GM04503 (cell line): ENCODE measurements at regions not wholly inside any gene's neighbourhood (a gene's known extent, or its start where the extent isn't known, plus 50 kb on each side); places are given as distances from the start of the nearest gene placed in this dataset.

Experiments
- DNase-seq: peaks from one replicate; pipeline ENCODE4 v3.0.0-alpha.2; 2012; ENCODE audit warnings: low read depth

DNA sequence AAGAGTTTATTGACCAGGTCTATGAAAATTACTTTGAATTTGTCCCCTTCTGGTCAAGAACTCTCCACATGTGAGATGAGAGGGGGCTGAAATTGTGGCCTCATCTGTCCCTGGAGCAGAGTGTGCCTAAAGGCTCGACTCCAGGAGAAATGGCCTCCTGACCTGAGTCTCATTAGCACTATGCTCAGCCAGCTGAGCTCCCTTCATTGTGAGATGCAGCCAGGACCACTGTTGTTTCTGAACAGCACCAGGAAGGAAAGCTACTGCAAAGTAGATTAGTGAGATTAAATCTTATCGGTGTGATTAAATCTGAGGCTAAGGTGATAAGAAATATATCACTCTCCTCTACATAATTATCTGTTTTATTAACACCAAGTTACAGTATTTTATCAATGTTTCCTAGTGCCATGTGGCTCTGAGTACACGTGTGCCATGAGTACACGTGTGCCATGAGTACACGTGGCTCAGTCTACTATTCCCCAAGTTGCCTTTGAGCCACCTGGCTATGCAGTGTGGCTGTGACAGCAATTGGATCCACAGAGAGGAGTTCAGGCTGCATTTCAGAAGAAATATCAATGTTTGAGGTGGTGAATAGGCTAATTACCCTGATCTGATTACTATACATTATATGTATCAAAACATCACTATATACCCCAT lies 126.9 kb downstream of the IPMK start:
- no peak for DNase-seq

DNA sequence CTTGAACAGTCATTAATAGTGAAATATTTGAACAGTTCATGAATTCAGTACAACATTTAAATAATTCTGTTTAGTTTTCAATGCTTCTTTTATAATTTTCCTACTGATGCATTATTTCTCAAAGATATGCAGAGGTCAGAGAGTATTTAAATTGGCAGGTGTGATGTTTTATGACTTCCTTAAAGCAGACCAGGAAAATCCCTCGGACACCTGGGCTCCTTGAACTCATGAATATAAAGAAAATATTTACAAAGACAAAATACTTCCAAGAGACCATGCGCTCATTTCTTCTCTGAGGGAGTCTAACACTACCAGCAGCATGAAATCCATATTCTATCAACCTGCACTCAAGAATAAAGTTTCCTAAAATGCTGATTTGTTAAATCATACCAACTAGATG lies 127.6 kb downstream of the IPMK start:
- no peak for DNase-seq

GRCh38 chr10:58137813-58138212 lies 129.9 kb downstream of the IPMK start:
- no peak for DNase-seq

DNA sequence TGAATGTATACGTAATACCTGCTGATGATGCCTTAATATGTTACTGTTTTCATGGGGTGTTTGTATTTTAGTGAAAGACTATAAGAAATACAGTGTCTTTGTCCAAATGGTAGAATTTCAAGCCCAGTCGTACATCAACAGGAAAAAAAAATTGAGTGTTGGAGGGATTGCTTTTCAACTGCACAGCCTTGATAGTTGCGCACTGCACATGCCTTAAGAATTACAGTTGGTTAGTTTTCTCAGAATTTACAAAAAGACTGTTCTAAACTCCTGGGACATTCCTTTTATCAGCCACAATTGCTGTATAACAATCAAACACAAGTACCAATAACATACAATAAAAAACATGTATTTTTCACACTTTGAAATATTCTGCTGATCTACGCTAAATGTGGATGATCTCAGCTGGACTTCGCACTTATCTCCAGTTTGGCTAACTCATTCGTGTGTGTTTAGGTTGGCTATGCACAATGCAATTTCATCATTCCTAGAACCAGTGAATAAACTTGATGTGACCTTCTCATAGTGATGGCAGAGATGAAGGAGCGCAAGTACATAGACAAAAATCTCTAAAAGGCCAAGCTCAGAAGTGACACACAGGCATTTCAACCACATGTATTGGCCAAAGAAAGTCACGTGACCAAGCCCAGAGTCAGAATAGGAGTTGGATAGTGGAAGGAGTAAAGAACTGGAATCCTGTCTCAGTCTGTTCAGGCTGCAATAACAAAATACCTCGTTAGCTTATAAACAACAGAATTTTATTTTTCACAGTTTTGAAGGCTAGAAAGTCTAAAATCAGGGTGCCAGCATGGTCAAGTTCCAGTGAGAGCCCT lies 152.3 kb downstream of the IPMK start:
- no peak for DNase-seq

GRCh38 chr10:58109731-58110130 lies 158.0 kb downstream of the IPMK start:
- no peak for DNase-seq

- peak; percentile 68 for DNase-seq
Measured at GRCh38 chr10:58107506-58107905, 160.2 kb downstream of the IPMK start.

DNA sequence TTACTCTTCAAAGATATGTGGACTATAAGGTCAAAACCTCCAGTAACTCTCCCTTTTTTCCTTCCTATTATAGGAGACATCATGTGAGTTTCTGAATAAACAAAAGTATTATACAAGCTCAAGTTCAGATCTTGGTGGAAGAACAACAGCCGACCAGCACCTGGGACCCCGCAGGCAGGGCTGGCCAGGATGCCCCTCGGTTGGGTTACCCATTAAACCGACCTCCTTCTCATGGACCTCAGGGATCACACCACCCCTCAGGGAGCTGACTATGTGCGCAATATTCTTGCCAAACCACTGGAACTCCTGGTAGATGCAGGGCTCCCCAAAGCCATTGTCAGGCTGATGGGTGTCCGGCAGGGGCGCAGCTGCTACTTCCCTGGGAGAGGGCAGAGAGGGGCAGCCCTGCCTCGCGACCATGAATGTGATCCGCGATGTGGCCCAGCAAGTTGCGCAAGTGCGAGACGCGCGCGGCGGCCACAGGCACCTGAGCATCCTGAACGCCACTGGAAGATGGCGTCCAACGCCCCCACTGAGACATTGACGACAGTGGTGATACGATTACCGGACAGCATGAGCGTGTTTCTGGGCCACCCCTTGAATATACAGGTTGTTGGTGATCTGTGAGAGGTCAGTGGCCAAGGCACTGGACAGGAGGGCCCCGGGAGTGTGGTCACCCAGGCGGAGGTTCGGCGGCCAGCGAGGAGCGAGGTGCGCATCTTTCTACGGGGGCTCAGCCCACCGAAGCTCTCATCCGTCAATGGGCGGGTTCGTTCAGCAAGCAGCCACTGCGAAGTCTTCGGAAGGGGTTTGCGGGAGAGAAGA lies 161.3 kb downstream of the IPMK start:
- DNase-seq, result no peak

GRCh38 chr10:58104351-58104751 lies 163.3 kb downstream of the IPMK start:
- peak; percentile 31 for DNase-seq

DNA sequence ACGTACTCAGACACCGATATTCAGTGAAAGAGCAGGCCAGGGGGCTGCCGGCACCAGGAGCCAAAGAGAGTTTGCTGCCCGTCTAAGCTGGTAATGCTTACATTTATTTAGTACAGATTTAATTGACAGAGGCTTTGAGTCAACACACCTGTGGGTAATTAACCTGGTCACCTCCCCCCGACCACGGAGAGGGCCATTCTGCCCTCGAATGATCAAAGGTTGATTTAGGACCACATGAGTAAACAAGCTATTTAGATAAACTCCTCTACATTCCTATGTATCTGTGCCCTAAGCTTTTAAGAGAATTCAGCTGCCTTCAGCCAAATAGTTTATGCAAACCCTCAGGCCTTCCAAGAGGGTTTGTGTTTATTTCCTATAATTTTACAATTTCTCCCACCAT lies 164.8 kb downstream of the IPMK start:
- no peak for DNase-seq

- no peak for DNase-seq
Measured at GRCh38 chr10:58101682-58102081, 166.0 kb downstream of the IPMK start.

- DNase-seq, result no peak
Measured at GRCh38 chr10:58094985-58095718, 172.5 kb downstream of the IPMK start.

DNA sequence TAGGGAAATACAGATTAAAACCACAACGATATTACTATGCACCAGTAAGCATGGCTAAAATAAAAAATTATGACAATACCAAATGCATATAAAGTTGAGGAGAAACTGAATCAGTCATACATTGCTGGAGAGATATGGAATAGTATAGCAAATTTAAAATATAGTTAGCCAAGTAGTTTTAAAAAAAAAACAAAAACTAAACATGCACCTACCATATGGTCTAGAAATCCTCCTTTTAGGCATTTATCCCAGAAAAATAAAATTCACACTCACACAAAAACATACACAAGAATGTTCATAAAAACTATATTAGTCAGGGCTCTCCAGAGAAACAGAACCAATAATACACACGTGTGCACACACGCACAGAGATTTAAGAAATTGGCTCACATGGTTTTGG lies 175.8 kb downstream of the IPMK start:
- no peak for DNase-seq

GRCh38 chr10:58089739-58090138 lies 178.0 kb downstream of the IPMK start:
- DNase-seq, result no peak

- no peak for DNase-seq
Measured at GRCh38 chr10:58087896-58088295, 179.8 kb downstream of the IPMK start.

DNA sequence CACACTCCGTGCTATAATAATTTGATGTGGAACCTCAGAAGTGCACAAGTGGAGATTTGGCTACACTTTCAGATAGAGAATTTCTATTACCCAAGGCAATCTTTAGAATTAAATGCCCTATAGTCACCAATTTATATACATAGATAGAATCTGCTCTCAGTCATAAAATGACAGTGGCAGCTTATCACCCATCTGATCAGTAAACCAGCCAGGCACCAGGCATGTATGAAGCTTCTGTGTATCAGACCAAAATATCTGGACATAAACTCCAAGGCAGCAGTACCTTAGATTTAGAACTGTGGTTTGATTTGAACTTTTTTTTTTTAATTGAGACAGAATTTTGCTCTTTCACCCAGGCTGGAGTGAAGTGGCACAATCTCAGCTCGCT lies 180.9 kb downstream of the IPMK start:
- DNase-seq, result no peak

DNA sequence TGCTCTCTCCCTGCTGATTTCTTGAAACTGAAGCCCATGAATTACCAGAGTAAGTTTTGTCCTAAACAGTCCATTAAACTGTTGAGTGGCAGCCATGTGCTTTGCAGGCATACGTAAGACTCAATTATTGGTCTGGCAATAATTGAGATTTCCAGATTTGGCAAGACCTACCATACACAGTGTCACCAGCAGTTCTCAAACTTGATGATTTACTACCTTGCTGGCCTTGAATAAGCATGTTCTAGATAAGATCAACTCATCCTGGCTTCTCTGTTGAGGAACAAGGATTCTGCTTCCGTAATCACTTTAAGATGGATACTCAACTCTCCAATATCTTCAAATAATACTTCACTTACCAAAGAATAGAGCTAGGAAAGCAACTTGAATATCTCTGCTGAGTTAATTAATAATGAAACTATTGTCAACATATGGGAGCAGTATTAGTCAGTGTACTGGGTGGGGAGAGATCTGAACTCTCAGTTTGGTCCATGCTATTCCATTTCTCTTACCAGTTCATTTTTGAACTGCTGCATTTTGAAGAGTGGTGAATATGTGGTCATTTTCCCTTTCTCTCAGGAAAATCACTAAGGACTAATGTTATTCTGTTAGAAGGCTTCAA lies 181.4 kb downstream of the IPMK start:
- DNase-seq, result no peak

- DNase-seq, result no peak
Measured at GRCh38 chr10:58082248-58082647, 185.4 kb downstream of the IPMK start.

GRCh38 chr10:58081353-58081752 lies 186.3 kb downstream of the IPMK start:
- no peak for DNase-seq

DNA sequence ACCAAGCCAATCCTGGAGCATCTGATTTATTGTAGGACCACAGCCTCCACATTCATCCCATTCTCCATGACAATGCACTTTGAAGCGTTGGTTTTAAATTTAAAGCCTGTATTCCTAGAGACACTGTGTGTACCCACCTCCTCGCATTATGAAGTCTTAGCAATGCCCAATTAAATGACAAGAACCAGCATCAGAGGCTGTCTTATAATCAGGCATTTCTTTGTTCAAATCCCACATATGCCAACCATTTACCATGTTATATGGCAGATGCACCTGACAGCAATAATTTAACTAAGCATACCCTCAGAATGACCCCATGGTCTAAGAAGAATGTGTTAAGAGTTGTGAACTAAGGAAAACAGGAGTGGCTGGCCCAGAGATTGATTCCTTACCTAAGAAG lies 188.2 kb downstream of the IPMK start:
- DNase-seq, result no peak

- no peak for DNase-seq
Measured at GRCh38 chr10:58072634-58073033, 195.1 kb downstream of the IPMK start.

GRCh38 chr10:58070956-58071355 lies 196.7 kb downstream of the IPMK start:
- no peak for DNase-seq

GRCh38 chr10:58068809-58069208 lies 198.9 kb downstream of the IPMK start:
- DNase-seq, result no peak
